ENCODE measurements at regions not wholly inside any gene's neighbourhood (a gene's known extent, or its start where the extent isn't known, plus 50 kb on each side); places are given as distances from the start of the nearest gene placed in this dataset.
"Not testable (repeated sequence)": the region's sequence is repeated elsewhere in the genome, so short reads cannot be mapped to it uniquely, and the experiment has no call there.

GRCh38 chr12:33184161-33184560 is 255.5 kb downstream of the SYT10 start:
- no peak for DNase-seq

- no peak for DNase-seq
Measured at GRCh38 chr12:33182485-33182884, 257.1 kb downstream of the SYT10 start.

GRCh38 chr12:33180918-33181317 is 258.7 kb downstream of the SYT10 start:
- DNase-seq = no peak

GRCh38 chr12:33166260-33166659 is 269.7 kb upstream of the PKP2 start:
- DNase-seq = not testable (repeated sequence)

GRCh38 chr12:33156042-33156441 is 259.5 kb upstream of the PKP2 start:
- DNase-seq = no peak

- DNase-seq = not testable (repeated sequence)
Measured at GRCh38 chr12:33147292-33147691, 250.7 kb upstream of the PKP2 start.

- DNase-seq = no peak
Measured at GRCh38 chr12:33129500-33129899, 232.9 kb upstream of the PKP2 start.

GRCh38 chr12:33125755-33126154 is 229.2 kb upstream of the PKP2 start:
- no peak for DNase-seq

- DNase-seq = no peak
Measured at GRCh38 chr12:33116284-33116683, 219.7 kb upstream of the PKP2 start.

- DNase-seq = no peak
Measured at GRCh38 chr12:33115716-33116115, 219.1 kb upstream of the PKP2 start.

GRCh38 chr12:33111850-33112249 is 215.3 kb upstream of the PKP2 start:
- no peak for DNase-seq

- DNase-seq = not testable (repeated sequence)
Measured at GRCh38 chr12:33107827-33108226, 211.2 kb upstream of the PKP2 start.

GRCh38 chr12:33093534-33093933 is 197.0 kb upstream of the PKP2 start:
- DNase-seq = no peak

- not testable (repeated sequence) for DNase-seq
Measured at GRCh38 chr12:33087876-33088275, 191.3 kb upstream of the PKP2 start.

GRCh38 chr12:33076401-33076800 is 179.8 kb upstream of the PKP2 start:
- DNase-seq = not testable (repeated sequence)

- not testable (repeated sequence) for DNase-seq
Measured at GRCh38 chr12:33075130-33075766, 178.7 kb upstream of the PKP2 start.

- DNase-seq = no peak
Measured at GRCh38 chr12:33061844-33062243, 165.3 kb upstream of the PKP2 start.

GRCh38 chr12:33054371-33054770 is 157.8 kb upstream of the PKP2 start:
- DNase-seq = no peak

GRCh38 chr12:33052141-33053051 is 155.8 kb upstream of the PKP2 start:
- DNase-seq = no peak

- no peak for DNase-seq
Measured at GRCh38 chr12:33047666-33048065, 151.1 kb upstream of the PKP2 start.

- no peak for DNase-seq
Measured at GRCh38 chr12:33044447-33044846, 147.9 kb upstream of the PKP2 start.

GRCh38 chr12:33041562-33041961 is 145.0 kb upstream of the PKP2 start:
- DNase-seq = no peak

- DNase-seq = not testable (repeated sequence)
Measured at GRCh38 chr12:33033999-33034398, 137.4 kb upstream of the PKP2 start.

GRCh38 chr12:33026791-33027190 is 130.2 kb upstream of the PKP2 start:
- DNase-seq = no peak
